Stimulated activated naive CD8-positive, alpha-beta T cell treated with anti-CD3 and anti-CD28 coated beads, Interleukin-15, Interleukin-2, amounts not matched to agents 100 ng/mL and 50 ng/mL, for 24 hours (primary cell): ENCODE measurements at regions not wholly inside any gene's neighbourhood (a gene's known extent, or its start where the extent isn't known, plus 50 kb on each side); places are given as distances from the start of the nearest gene placed in this dataset.
A peak's percentile ranks its signal among the peaks of the same experiment; 100 is the strongest.

ENCODE experiments used
- H3K27ac Mint-ChIP-seq: one replicate; pipeline ENCODE4 v1.8.0; 2021; ENCODE audit warnings: mild to moderate bottlenecking, mixed read lengths
- H3K27me3 Mint-ChIP-seq: one replicate; pipeline ENCODE4 v1.8.0; 2021; ENCODE audit warnings: mixed read lengths
- H3K36me3 Mint-ChIP-seq: one replicate; pipeline ENCODE4 v1.8.0; 2021; ENCODE audit warnings: low read depth, mixed read lengths
- H3K4me1 Mint-ChIP-seq: one replicate; pipeline ENCODE4 v1.8.0; 2021; ENCODE audit warnings: low read depth, mixed read lengths
- H3K4me3 Mint-ChIP-seq: one replicate; pipeline ENCODE4 v1.8.0; 2021; ENCODE audit warnings: mild to moderate bottlenecking, mixed read lengths
- H3K9me3 Mint-ChIP-seq: one replicate; pipeline ENCODE4 v1.8.0; 2021; ENCODE audit warnings: mixed read lengths

DNA sequence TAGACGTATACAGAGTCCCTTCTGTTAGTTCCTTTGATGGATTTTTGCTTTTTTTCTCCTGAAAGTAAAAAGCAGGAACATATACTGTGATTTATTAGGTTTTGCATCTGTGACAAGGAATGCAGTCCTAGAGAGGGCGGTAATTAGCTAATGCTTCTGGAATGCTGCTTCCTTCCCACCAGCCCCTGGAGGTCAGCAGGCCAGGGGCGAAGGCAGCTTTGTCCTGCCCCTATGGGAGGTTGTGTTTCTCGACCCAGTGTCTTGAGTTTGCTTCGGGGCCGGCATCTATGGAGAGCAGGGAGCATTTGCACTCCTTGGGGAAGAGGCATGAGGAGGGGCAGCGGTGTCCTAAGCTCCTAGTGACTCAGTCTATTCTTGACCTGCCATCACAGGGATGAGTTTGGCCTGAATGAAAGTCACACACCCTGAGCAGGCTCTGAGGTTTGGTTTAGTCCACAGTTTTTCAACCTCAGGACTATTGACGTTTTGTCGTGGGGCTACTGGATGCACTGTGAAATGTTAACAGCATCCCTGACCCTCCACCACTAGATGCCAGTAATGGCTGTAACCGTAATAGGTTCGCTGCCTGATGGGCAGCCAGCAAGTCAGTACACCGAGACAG is 85.0 kb upstream of the KCNJ15 start:
- Mint-ChIP-seq H3K4me3 (no peak overlapping the region), H3K27ac (no peak overlapping the region), H3K27me3 (peaks cover 8% of the 10 kb centered on the region), H3K9me3 (no peaks in the 10 kb centered on the region), H3K4me1 (no peaks in the 10 kb centered on the region), H3K36me3 (no peaks in the 10 kb centered on the region)

DNA sequence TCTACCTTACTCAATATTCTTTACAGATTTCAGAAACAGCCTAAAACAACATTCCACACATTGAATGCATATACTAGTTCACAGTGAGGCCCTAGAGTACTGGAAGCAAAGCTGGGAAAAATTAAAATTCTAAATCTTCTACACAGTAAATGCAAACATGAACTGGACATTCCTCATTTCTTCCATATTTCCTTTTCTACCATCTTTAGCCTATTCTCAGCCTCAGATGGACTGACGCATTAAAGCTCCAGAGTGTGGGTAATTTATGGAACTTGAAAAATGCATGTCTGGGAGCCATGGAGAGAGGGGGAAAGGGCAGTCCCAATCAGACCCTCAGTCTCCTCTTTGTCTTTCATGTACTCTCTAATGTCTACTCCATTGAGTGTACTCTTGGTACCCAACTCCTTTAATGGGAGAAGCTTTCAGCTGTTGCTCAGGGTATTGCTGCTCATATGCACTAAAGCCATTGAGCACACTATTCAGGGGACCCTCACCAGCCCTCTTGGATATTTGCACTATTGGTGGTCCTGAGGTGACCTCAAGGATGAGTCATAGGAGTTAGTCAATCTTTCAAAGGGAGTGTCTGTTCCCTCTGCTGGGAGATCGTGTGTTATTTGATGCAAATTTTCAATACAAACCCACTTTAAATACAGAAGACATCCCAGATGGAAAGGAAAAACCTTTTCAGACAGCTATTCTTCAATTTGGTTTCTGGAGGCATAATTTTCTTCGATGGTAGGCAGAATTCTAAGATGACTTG is 83.3 kb upstream of the KCNJ15 start:
- H3K9me3 Mint-ChIP-seq: no peaks in the 10 kb centered on the region
- H3K4me3 Mint-ChIP-seq: no peak overlapping the region
- H3K4me1 Mint-ChIP-seq: no peaks in the 10 kb centered on the region
- H3K27me3 Mint-ChIP-seq: peaks cover 8% of the 10 kb centered on the region
- H3K36me3 Mint-ChIP-seq: no peaks in the 10 kb centered on the region
- no peak overlapping the region for H3K27ac Mint-ChIP-seq

DNA sequence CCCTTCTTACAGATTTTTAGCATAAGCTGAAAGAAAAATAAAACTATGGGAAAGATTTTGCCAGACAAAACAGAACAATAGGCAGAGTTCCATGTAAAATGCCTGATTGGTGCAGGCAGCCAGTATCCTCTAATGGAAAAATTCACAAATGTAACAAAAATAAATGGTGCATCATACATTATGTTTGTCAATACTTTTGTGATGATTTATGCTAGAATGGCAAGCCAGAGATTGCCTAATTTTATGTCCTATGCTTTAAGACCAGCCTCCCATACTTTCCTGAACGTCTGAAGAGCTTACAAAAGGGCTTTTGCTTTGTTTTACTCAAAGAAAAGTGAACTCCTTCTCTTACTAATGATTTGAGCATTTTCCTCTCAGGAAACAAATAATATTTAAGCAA is 81.5 kb upstream of the KCNJ15 start:
- Mint-ChIP-seq H3K9me3 (no peaks in the 10 kb centered on the region), H3K36me3 (no peaks in the 10 kb centered on the region), H3K27me3 (peaks cover 13% of the 10 kb centered on the region), H3K4me3 (no peak overlapping the region), H3K27ac (no peak overlapping the region), H3K4me1 (no peaks in the 10 kb centered on the region)

DNA sequence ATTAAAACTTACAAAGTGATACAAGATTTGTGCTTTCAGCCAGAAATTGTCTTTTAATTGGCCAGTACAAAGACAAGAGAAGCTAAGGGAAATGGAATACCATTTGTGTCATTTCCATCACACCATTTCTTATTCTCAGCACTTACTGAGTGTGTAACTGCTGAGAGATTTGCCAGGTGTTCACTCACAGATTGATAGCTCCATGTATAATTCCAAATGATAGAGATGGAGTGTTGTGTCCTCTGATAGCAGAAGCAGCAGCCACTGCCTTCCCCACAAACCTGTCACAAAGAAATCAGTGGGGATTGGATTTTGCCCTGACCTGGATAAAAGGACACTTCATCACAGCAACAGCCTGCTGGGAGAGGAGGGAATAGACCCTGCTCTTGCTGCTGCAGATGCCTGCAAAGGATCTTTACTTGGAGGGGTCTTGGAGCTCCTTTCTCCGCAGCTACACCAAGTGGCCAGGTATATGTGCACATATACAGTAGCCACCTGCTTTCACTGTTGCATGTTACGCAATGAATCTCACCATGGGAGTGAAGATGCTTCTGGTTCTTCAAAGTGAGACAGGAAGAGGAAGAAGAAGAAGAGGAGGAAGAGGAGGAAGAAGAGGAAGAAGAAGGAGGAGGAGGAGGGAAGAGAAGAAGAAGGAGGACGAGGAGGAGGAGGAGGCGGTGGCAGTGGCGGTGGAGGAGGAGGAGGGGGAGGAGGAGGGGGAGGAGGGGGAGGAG is 78.7 kb upstream of the KCNJ15 start:
- Mint-ChIP-seq H3K27ac (no peak overlapping the region), H3K4me1 (no peaks in the 10 kb centered on the region), H3K36me3 (no peaks in the 10 kb centered on the region)

DNA sequence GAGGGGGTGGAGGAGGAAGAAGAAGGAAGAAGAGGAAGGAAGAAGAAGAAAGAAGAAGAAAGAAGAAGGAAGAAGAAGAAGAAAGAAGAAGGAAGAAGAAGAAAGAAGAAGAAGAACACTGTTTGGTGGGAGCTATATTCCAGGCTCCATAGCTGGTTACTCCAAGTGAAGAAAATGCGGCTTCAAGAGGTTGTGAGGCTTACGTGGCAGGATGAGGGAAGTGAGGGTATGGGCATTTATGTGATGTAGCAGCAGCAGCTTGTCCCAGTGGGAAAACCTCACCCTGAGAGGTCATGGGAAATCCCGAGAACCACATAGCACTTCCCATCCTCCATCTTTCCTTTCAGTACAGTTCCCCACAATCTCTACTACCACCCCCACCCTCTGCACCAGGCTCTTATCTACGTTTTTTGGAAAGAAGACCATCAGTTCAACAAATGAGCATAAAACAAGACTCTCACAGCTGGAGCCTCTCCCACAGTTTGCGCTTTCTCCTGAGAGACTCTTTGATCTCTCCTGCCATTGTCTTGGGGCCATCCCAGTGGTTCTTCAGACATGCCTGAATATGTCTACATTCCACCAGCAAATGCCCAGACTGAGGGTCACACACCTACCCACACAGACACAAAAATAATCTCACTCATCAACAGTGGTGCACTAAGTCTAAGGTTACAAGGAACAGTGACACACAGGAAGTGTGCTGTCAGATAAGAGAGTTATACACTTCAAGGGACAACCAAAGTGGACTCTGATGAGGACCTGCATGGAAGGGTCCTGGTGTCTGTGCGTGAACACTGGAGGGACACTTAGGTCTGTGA is 77.9 kb upstream of the KCNJ15 start:
- peak overlapping the region; percentile 24 for H3K27ac Mint-ChIP-seq
- H3K36me3 Mint-ChIP-seq: no peaks in the 10 kb centered on the region
- H3K4me3 Mint-ChIP-seq: no peak overlapping the region
- peaks cover 10% of the 10 kb centered on the region for H3K27me3 Mint-ChIP-seq
- no peaks in the 10 kb centered on the region for H3K9me3 Mint-ChIP-seq
- H3K4me1 Mint-ChIP-seq: no peaks in the 10 kb centered on the region

More for the DNA sequence above, 78.7 kb upstream of the KCNJ15 start:
- H3K4me3 Mint-ChIP-seq: no peak overlapping the region
- no peaks in the 10 kb centered on the region for H3K9me3 Mint-ChIP-seq
- H3K27me3 Mint-ChIP-seq: peaks cover 10% of the 10 kb centered on the region

DNA sequence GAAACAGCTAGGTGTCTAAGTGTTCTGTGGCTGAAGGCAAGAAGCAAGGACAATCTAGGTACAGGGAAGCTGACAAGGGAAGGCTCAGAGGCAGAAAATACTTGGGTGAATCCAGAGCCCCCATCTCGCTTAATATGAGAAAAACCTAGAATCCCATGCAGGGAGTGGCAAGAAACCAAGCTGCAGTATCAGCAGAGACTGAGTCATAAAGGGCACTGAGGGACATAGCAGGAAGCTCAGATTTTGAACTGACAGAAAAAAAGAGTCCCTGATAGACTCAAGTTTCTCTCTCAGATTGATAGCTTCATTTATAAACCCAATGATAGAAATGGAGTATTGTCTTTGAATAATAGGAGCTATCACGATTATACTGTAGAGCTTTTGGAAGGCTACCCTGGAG is 77.3 kb upstream of the KCNJ15 start:
- Mint-ChIP-seq H3K36me3 (no peaks in the 10 kb centered on the region), H3K9me3 (no peaks in the 10 kb centered on the region), H3K27me3 (peaks cover 10% of the 10 kb centered on the region), H3K4me1 (no peaks in the 10 kb centered on the region), H3K4me3 (no peak overlapping the region), H3K27ac (no peak overlapping the region)

DNA sequence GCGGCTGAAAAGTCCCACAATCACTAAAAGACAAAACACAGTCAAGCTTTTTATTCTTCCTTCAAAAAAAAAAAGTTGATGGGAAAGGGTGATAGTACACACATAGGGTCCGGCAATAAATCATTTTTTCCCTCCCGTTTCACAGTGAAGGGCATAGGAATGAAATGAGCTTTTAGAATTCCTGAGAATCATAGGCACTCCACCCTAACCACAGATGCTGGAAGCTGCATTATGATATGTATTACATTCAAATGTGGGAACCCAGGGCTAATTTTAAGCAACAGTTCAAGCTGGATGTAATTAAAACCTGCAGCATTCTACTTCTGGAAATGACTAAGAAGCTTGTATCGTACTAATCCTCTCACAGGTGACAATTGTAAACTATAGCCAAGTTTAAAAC is 75.7 kb upstream of the KCNJ15 start:
- Mint-ChIP-seq H3K4me3 (no peak overlapping the region), H3K36me3 (no peaks in the 10 kb centered on the region), H3K27ac (no peak overlapping the region), H3K9me3 (no peaks in the 10 kb centered on the region), H3K27me3 (peaks cover 10% of the 10 kb centered on the region), H3K4me1 (no peaks in the 10 kb centered on the region)

DNA sequence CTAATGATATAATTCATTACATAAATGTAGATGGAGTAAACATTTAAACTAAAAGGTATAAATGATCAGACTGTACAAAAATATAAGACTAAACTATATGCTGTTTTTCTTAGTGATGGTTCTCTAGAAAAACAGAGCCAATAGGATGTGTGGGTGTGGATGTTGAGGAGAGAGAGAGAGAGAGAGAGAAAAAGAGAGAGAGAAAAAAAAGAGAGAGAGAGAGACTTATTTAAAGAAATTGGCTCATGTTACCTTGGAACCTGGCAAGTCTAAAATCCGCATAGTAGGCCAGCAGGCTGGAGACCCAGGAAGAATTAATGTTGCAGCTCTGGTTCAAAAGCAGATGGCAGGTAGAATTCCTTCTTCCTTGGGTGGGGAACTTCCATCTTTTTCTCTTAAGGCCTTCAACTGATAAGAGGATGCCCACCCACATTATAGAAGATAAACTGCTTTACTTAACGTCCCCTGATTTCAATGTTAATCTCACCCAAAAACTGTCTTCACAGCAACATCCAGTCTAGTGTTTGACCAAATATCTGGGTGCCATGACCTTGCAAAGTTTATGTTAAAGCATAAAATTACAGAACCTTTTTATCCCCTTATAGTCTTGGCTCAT is 74.3 kb upstream of the KCNJ15 start:
- no peaks in the 10 kb centered on the region for H3K36me3 Mint-ChIP-seq
- no peak overlapping the region for H3K27ac Mint-ChIP-seq
- H3K27me3 Mint-ChIP-seq: peaks cover 5% of the 10 kb centered on the region
- no peaks in the 10 kb centered on the region for H3K4me1 Mint-ChIP-seq
- H3K4me3 Mint-ChIP-seq: no peak overlapping the region
- H3K9me3 Mint-ChIP-seq: no peaks in the 10 kb centered on the region

DNA sequence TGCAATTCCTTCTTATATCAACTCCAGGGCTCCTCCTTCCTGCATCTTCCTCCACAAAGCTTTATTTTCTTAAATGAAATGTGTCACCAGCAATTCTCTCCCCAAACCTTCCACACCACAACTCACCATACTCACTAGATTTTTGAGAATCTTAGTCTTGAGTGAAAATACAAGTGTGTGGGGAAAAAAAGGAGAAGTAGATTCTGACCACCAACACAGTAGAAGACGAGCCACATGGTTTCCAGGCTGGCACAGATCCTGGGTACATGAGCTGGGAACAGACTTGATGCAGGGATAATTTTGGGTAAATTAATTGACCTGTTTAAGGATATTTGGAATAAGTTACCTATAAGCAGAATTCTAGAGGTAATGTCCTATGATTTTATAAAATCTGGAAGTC is 72.8 kb upstream of the KCNJ15 start:
- Mint-ChIP-seq H3K4me1 (no peaks in the 10 kb centered on the region), H3K4me3 (no peak overlapping the region), H3K9me3 (peaks cover 3% of the 10 kb centered on the region), H3K36me3 (no peaks in the 10 kb centered on the region), H3K27me3 (peaks cover 4% of the 10 kb centered on the region), H3K27ac (no peak overlapping the region)

DNA sequence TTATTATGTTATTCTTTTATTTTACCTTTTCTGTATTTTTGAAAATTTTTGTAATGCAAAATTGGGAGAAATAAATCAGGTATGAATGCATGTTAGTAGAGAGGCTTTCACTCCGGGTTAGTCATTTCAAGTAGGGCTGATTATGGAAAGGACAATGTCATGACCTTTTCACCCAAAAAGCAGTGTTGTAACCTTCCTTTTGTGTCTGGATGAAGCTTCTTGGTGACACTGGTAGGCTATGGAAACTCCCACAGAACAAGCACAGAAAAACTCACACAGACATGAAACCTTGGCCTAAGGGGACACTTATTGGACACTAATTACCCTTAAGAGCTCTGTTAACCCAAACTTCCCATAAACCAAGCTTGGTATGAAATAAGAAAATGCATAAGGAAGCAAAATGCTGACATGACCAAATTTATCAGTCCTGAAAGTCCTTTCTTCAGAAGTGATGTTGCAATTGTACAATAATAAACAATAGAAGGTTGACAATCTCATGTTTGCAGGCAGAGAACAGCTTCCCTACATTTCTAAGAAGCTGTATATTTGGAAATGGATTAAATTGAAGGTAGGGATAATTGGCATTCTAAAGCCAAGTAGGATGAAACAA is 70.0 kb upstream of the KCNJ15 start:
- peaks cover 3% of the 10 kb centered on the region for H3K9me3 Mint-ChIP-seq
- H3K36me3 Mint-ChIP-seq: no peaks in the 10 kb centered on the region
- no peaks in the 10 kb centered on the region for H3K27me3 Mint-ChIP-seq
- H3K27ac Mint-ChIP-seq: no peak overlapping the region
- no peak overlapping the region for H3K4me3 Mint-ChIP-seq
- no peaks in the 10 kb centered on the region for H3K4me1 Mint-ChIP-seq

DNA sequence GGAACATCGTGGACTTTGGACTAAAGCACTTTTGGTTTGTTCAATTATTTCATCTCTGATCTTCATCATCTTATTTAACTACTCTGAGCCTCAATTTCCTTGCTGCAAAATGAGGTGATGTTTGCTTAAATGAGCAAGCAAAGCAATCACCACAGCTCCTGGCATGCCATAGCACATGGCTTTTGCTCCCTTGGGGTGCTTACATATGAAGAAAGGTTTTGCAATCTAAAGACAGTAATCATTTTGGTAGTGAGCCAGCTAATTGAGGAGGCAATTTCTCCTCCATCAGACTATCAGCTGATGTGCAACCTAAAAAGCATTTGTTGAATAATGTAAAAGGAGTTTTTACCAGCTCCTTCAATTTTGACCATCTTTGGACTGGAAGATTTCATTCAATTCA is 68.8 kb upstream of the KCNJ15 start:
- H3K9me3 Mint-ChIP-seq: peaks cover 3% of the 10 kb centered on the region
- H3K36me3 Mint-ChIP-seq: no peaks in the 10 kb centered on the region
- no peaks in the 10 kb centered on the region for H3K27me3 Mint-ChIP-seq
- no peaks in the 10 kb centered on the region for H3K4me1 Mint-ChIP-seq
- H3K27ac Mint-ChIP-seq: no peak overlapping the region
- no peak overlapping the region for H3K4me3 Mint-ChIP-seq

DNA sequence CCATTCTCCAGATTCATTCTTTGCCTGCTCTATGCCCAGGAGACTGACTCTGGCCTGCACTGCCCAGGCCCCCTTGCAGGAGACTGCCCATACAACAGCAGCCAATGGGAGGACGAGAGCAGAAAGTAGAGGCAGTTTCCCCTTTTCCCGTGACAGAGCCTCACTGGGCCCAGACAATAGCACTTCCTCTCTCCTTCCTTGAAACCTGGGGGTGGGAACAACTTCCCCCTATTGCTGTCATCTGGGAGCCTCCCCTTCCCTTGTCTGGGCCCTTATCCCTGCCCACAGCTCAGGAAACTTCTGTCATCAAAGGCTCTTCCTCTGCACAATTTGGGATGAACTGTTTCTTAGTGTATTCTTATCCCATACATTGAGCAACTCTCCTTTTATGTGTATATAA is 60.8 kb upstream of the KCNJ15 start:
- Mint-ChIP-seq H3K4me3 (no peak overlapping the region), H3K4me1 (no peaks in the 10 kb centered on the region), H3K27ac (no peak overlapping the region), H3K36me3 (no peaks in the 10 kb centered on the region), H3K9me3 (peaks cover 18% of the 10 kb centered on the region), H3K27me3 (peaks cover 16% of the 10 kb centered on the region)

DNA sequence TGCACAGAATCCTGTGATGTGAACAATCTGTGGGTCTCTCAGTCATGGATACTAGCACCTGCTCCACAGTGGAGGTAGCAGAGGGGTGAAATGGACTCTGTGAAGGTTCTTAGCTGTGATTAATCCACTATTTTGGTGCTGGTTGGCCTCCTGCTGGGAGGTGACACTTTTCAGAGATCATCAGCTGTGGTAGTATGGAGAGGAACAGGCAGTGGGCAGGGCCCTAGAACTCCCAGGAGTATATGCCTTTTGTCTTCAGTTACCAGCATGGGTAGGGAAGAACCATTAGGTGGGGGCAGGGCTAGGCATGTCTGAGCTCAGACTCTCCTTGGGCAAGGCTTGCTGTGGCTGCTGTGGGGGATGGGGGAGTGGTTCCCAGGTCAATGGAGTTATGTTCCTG is 54.0 kb upstream of the KCNJ15 start:
- H3K27ac Mint-ChIP-seq: no peak overlapping the region
- no peaks in the 10 kb centered on the region for H3K4me1 Mint-ChIP-seq
- peaks cover 15% of the 10 kb centered on the region for H3K27me3 Mint-ChIP-seq
- no peaks in the 10 kb centered on the region for H3K36me3 Mint-ChIP-seq
- no peaks in the 10 kb centered on the region for H3K9me3 Mint-ChIP-seq
- H3K4me3 Mint-ChIP-seq: no peak overlapping the region

DNA sequence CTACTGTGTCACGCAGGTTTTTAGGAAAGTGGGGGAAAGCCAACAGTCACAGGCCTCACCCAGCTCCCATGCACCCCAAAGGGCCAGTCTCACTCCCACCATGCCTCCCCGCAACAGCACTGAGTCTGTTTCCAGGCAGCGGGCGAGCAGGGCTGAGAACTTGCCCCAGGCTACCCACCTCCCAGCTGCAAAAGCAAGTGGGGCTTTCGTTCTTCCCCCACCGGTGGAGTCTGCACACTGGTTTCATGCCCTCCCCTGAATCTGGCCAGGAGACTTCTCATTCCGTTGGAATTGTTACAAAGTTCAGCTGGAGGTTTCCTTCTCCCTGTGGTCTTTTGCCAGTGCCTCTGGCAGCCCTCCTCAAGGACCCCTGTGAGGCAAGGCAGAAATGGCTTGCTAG is 53.6 kb upstream of the KCNJ15 start:
- H3K4me3 Mint-ChIP-seq: no peak overlapping the region
- H3K27ac Mint-ChIP-seq: no peak overlapping the region
- H3K36me3 Mint-ChIP-seq: no peaks in the 10 kb centered on the region
- H3K4me1 Mint-ChIP-seq: no peaks in the 10 kb centered on the region
- H3K27me3 Mint-ChIP-seq: peaks cover 15% of the 10 kb centered on the region
- no peaks in the 10 kb centered on the region for H3K9me3 Mint-ChIP-seq
